Spleen (tissue), 11 donors: ENCODE measurements at regions not wholly inside any gene's neighbourhood (a gene's known extent, or its start where the extent isn't known, plus 50 kb on each side); places are given as distances from the start of the nearest gene placed in this dataset.

Experiments used
- DNase-seq: peaks from one replicate; pipeline ENCODE4 v3.0.0-alpha.2; 2020
- H3K27ac ChIP-seq, 8 donors: fragments of 200-600 bp; sonication (generic) in 7 of 8; 1 replicate in 4 of 8; 2 replicates in 4 of 8; pipeline versions ENCODE4 v1.5.0 to v1.8.0; 2016 to 2021; ENCODE audit warnings: inconsistent platforms in 4 of 8, mild to moderate bottlenecking in 4 of 8, moderate library complexity in 1 of 8
- H3K27me3 ChIP-seq, 7 donors: fragments of 200-600 bp; sonication (generic) in 6 of 7; replicated peaks in 1 of 7; 1 replicate in 4 of 7; 2 replicates in 3 of 7; pipeline versions ENCODE4 v1.5.0 to v1.8.0; 2016 to 2021; ENCODE audit warnings: inconsistent platforms in 3 of 7, mild to moderate bottlenecking in 1 of 7
- H3K36me3 ChIP-seq, 6 donors: fragments of 200-600 bp; sonication (generic) in 5 of 6; 1 replicate in 4 of 6; 2 replicates in 2 of 6; pipeline versions ENCODE4 v1.5.0 to v1.8.0; 2016 to 2021; ENCODE audit warnings: inconsistent platforms in 2 of 6
- H3K4me1 ChIP-seq, 6 donors: fragments of 200-600 bp; sonication (generic) in 5 of 6; 1 replicate in 3 of 6; 2 replicates in 3 of 6; pipeline versions ENCODE4 v1.5.0 to v1.8.0; 2016 to 2021; ENCODE audit warnings: inconsistent platforms in 3 of 6
- H3K4me3 ChIP-seq, 8 donors: fragments of 200-600 bp; sonication (generic) in 7 of 8; 1 replicate in 4 of 8; 2 replicates in 4 of 8; pipeline versions ENCODE4 v1.5.0 to v1.8.0; 2016 to 2021; ENCODE audit warnings: inconsistent platforms in 4 of 8, mild to moderate bottlenecking in 4 of 8, moderate library complexity in 2 of 8
- H3K9me3 ChIP-seq, 8 donors: fragments of 200-600 bp; sonication (generic) in 7 of 8; 1 replicate in 4 of 8; 2 replicates in 4 of 8; pipeline versions ENCODE4 v1.5.0 to v1.8.0; 2016 to 2021; ENCODE audit warnings: inconsistent platforms in 4 of 8
- CTCF ChIP-seq, 11 experiments: fragments of 200-600 bp in 7 of 11; fragments of 450-650 bp in 4 of 11; sonication (generic) in 4 of 11; IDR thresholded peaks in 8 of 11; conservative IDR thresholded peaks in 3 of 11; 1 replicate in 7 of 11; 2 replicates in 4 of 11; pipeline versions ENCODE4 v1.4.0 to v1.8.0; 2016 to 2021; ENCODE audit warnings: antibody characterized with exemption in 11 of 11, inconsistent platforms in 4 of 11, mild to moderate bottlenecking in 1 of 11
- POLR2A ChIP-seq, 3 donors: fragments of 450-650 bp; IDR thresholded peaks; one replicate each; pipeline ENCODE4 v1.5.1; 2017; ENCODE audit warnings: antibody characterized with exemption in 3 of 3, mild to moderate bottlenecking in 1 of 3
- POLR2AphosphoS5 ChIP-seq, 3 donors: sonication (generic); formaldehyde crosslinking; IDR thresholded peaks; one replicate each; pipeline ENCODE4 v1.5.1; 2017; ENCODE audit warnings: antibody characterized with exemption in 3 of 3
- WGBS, 5 donors: extraction: QIAGEN DNeasy Blood & Tissue Kit in 3 of 5; methylation state at CpG; one replicate each; pipeline versions ENCODE4 v1.1.5 to v1.1.7; 2013 to 2018; 5-methylcytosine and 5-hydroxymethylcytosine counted together
- intact Hi-C: fragments of 100-400 bp; cut with DNase I; formaldehyde crosslinking; loops from one replicate; pipeline ENCODE4 v1.15.0; 2023; ENCODE audit warnings: low total_unique reads
- donor health status: healthy with polysubstance abuse.
- donor health status: DM: no; HTN: no; CAD: no; lungs with moderate emphysema.
- donor health status: DM: no; HTN: no; CAD: no.
- donor health status: Bipolar disorder and iron deficiency.
- donor health status: healthy.
- donor health status: DM: no; HTN: no; CAD: no.
- donor health status: DM: yes; HTN: yes; CAD: no.

GRCh38 chr7:15764010-15764409 lies 77.5 kb upstream of the MEOX2 start:
- no peak for DNase-seq
- WGBS, 5 donors: 57 to 75% (median 69%) methylated on average over 3 of the region's 3 CpGs
- H3K4me3 ChIP-seq: no peak overlapping the region
- H3K27ac ChIP-seq: no peak overlapping the region
- intact Hi-C loops: no loop called here
- H3K27me3 ChIP-seq: no peaks in the 10 kb centered on the region
- H3K4me1 ChIP-seq: no peaks in the 10 kb centered on the region
- peaks cover 0 to 10% (median under 1%) of the 10 kb centered on the region in 8 donors for H3K9me3 ChIP-seq
- no peaks in the 10 kb centered on the region for H3K36me3 ChIP-seq
- no peak for TF ChIP-seq POLR2AphosphoS5 (IDR thresholded peaks at IDR 0.05)
- TF ChIP-seq CTCF (IDR thresholded peaks at IDR 0.05 in 8 of 11, conservative IDR thresholded peaks at IDR 0.05 in 3 of 11): no peak
- TF ChIP-seq POLR2A (IDR thresholded peaks at IDR 0.05): no peak

- Histone ChIP-seq H3K36me3 (no peaks in the 10 kb centered on the region), H3K27ac (no peak overlapping the region), H3K4me1 (no peaks in the 10 kb centered on the region), H3K4me3 (no peak overlapping the region), H3K9me3 (peaks cover 0 to 6% (median 0%) of the 10 kb centered on the region in 8 donors), H3K27me3 (no peaks in the 10 kb centered on the region)
- intact Hi-C loops: no loop called here
- TF ChIP-seq POLR2AphosphoS5 (IDR thresholded peaks at IDR 0.05): no peak
- TF ChIP-seq POLR2A (IDR thresholded peaks at IDR 0.05): no peak
- no peak for TF ChIP-seq CTCF (IDR thresholded peaks at IDR 0.05 in 8 of 11, conservative IDR thresholded peaks at IDR 0.05 in 3 of 11)
- DNase-seq: no peak
- 39 to 65% (median 57%) methylated on average over 3 of the region's 3 CpGs for WGBS, 5 donors
Measured at GRCh38 chr7:15757041-15758000, 70.8 kb upstream of the MEOX2 start.

GRCh38 chr7:15755061-15755460 lies 68.6 kb upstream of the MEOX2 start:
- Histone ChIP-seq H3K27me3 (no peaks in the 10 kb centered on the region), H3K27ac (no peak overlapping the region), H3K9me3 (peaks cover 0 to 6% (median 0%) of the 10 kb centered on the region in 8 donors), H3K4me3 (no peak overlapping the region), H3K4me1 (no peaks in the 10 kb centered on the region), H3K36me3 (no peaks in the 10 kb centered on the region)
- no peak for TF ChIP-seq POLR2A (IDR thresholded peaks at IDR 0.05)
- no peak for TF ChIP-seq POLR2AphosphoS5 (IDR thresholded peaks at IDR 0.05)
- no peak for TF ChIP-seq CTCF (IDR thresholded peaks at IDR 0.05 in 8 of 11, conservative IDR thresholded peaks at IDR 0.05 in 3 of 11)
- DNase-seq: no peak
- intact Hi-C loops: no loop called here
- WGBS, 5 donors: 72 to 93% (median 87%) methylated on average over 2 of the region's 2 CpGs

- Histone ChIP-seq H3K4me3 (no peak overlapping the region), H3K27me3 (no peaks in the 10 kb centered on the region), H3K4me1 (no peaks in the 10 kb centered on the region), H3K9me3 (peaks cover 0 to 6% (median 0%) of the 10 kb centered on the region in 8 donors), H3K36me3 (no peaks in the 10 kb centered on the region), H3K27ac (no peak overlapping the region)
- no peak for DNase-seq
- TF ChIP-seq CTCF (IDR thresholded peaks at IDR 0.05 in 8 of 11, conservative IDR thresholded peaks at IDR 0.05 in 3 of 11) (no peak), POLR2AphosphoS5 (IDR thresholded peaks at IDR 0.05) (no peak), POLR2A (IDR thresholded peaks at IDR 0.05) (no peak)
- intact Hi-C loops: no loop called here
- WGBS, 5 donors: 62 to 93% (median 79%) methylated on average over 1 of the region's 1 CpG
Measured at GRCh38 chr7:15753887-15754579, 67.5 kb upstream of the MEOX2 start.
